ENCODE measurements at regions not wholly inside any gene's neighbourhood (a gene's known extent, or its start where the extent isn't known, plus 50 kb on each side); places are given as distances from the start of the nearest gene placed in this dataset.

- DNase-seq (ENCODE audit: low read depth in 1 of 2, low spot score in 1 of 2), result no peak
- no peak overlapping the region for H3K4me3 ChIP-seq (replicated peaks; ENCODE audit: insufficient read depth, low read length)
- no peak overlapping the region for H3K27ac ChIP-seq (replicated peaks)
- no peaks in the 10 kb centered on the region for H3K27me3 ChIP-seq (ENCODE audit: insufficient read depth, poor library complexity, severe bottlenecking)
- TF ChIP-seq SPI1 (IDR thresholded peaks at IDR 0.05; ENCODE audit: borderline replicate concordance, low read depth) (no peak), CTCF (IDR thresholded peaks at IDR 0.05; ENCODE audit: insufficient read depth, low read length) (peak; percentile 9)
These were observed 173.5 kb upstream of the LSM14A start for GRCh38 chr19:33998739-33999345.

- H3K27ac ChIP-seq (replicated peaks), result no peak overlapping the region
- H3K4me3 ChIP-seq (replicated peaks; ENCODE audit: insufficient read depth, low read length), result no peak overlapping the region
- DNase-seq (ENCODE audit: low read depth in 1 of 2, low spot score in 1 of 2), result no peak
- TF ChIP-seq POLR2AphosphoS5 (IDR thresholded peaks at IDR 0.05; ENCODE audit: low read depth) (no peak), GABPA (IDR thresholded peaks at IDR 0.05; ENCODE audit: low read depth) (no peak), REST (IDR thresholded peaks at IDR 0.05; ENCODE audit: insufficient replicate concordance, low read depth) (no peak), CTCF (IDR thresholded peaks at IDR 0.05; ENCODE audit: insufficient read depth, low read length) (no peak), SPI1 (IDR thresholded peaks at IDR 0.05; ENCODE audit: borderline replicate concordance, low read depth) (no peak)
- no peaks in the 10 kb centered on the region for H3K27me3 ChIP-seq (ENCODE audit: insufficient read depth, poor library complexity, severe bottlenecking)
These were observed 155.3 kb upstream of the LSM14A start for GRCh38 chr19:34017024-34017423.

- Histone ChIP-seq H3K27ac (replicated peaks) (no peak overlapping the region), H3K27me3 (ENCODE audit: insufficient read depth, poor library complexity, severe bottlenecking) (no peaks in the 10 kb centered on the region), H3K4me3 (replicated peaks; ENCODE audit: insufficient read depth, low read length) (no peak overlapping the region)
- no peak for TF ChIP-seq CTCF (IDR thresholded peaks at IDR 0.05; ENCODE audit: insufficient read depth, low read length)
- no peak for TF ChIP-seq REST (IDR thresholded peaks at IDR 0.05; ENCODE audit: insufficient replicate concordance, low read depth)
- no peak for TF ChIP-seq GABPA (IDR thresholded peaks at IDR 0.05; ENCODE audit: low read depth)
- no peak for TF ChIP-seq POLR2AphosphoS5 (IDR thresholded peaks at IDR 0.05; ENCODE audit: low read depth)
- no peak for TF ChIP-seq SPI1 (IDR thresholded peaks at IDR 0.05; ENCODE audit: borderline replicate concordance, low read depth)
- no peak for DNase-seq (ENCODE audit: low read depth in 1 of 2, low spot score in 1 of 2)
These were observed 154.7 kb upstream of the LSM14A start for GRCh38 chr19:34017601-34018000.

- TF ChIP-seq CTCF (IDR thresholded peaks at IDR 0.05; ENCODE audit: insufficient read depth, low read length), result no peak
- TF ChIP-seq REST (IDR thresholded peaks at IDR 0.05; ENCODE audit: insufficient replicate concordance, low read depth), result no peak
- no peak for TF ChIP-seq GABPA (IDR thresholded peaks at IDR 0.05; ENCODE audit: low read depth)
- no peak for TF ChIP-seq POLR2AphosphoS5 (IDR thresholded peaks at IDR 0.05; ENCODE audit: low read depth)
- no peaks in the 10 kb centered on the region for H3K27me3 ChIP-seq (ENCODE audit: insufficient read depth, poor library complexity, severe bottlenecking)
- no peak for DNase-seq (ENCODE audit: low read depth in 1 of 2, low spot score in 1 of 2)
- no peak overlapping the region for H3K27ac ChIP-seq (replicated peaks)
- H3K4me3 ChIP-seq (replicated peaks; ENCODE audit: insufficient read depth, low read length), result no peak overlapping the region
These were observed 153.8 kb upstream of the LSM14A start for GRCh38 chr19:34018546-34018945.

Data from HL-60 (cell line).